SK-N-SH (cell line): ENCODE measurements at regions not wholly inside any gene's neighbourhood (a gene's known extent, or its start where the extent isn't known, plus 50 kb on each side); places are given as distances from the start of the nearest gene placed in this dataset.

Experiments used
- CTCF ChIA-PET: fragments of 300-600, 350-600 bp; formaldehyde crosslinking; extraction: SDS; loops from one replicate; lab custom pipeline; 2021; lab: Yijun Ruan, JAX
- POLR2A ChIA-PET: fragments of 350-600 bp; sonication (Branson Sonifier 250); formaldehyde crosslinking; extraction: SDS; loops from one replicate; lab custom pipeline; 2020; ENCODE audit warnings: antibody characterized with exemption, inconsistent platforms; lab: Yijun Ruan, JAX
- DNase-seq: peaks from one replicate; pipeline ENCODE4 v3.0.0; 2012
- H2AFZ ChIP-seq: fragments of 200-600 bp; sonication (generic); 2 replicates; pipeline ENCODE4 v1.8.1; 2016; ENCODE audit warnings: antibody characterized with exemption, mild to moderate bottlenecking, low read depth
- H3F3A ChIP-seq: fragments of 200-600 bp; sonication (generic); replicated peaks from 2 replicates; pipeline ENCODE3; 2016; ENCODE audit warnings: antibody characterized with exemption, mild to moderate bottlenecking; ENCODE audit not compliant: insufficient read depth
- H3K27ac ChIP-seq, 2 experiments: fragments of 200-500 bp in 1 of 2; fragments of 200-600 bp in 1 of 2; sonication (Bioruptor generic) in 1 of 2; sonication (generic), shearing (Covaris generic) in 1 of 2; 2 replicates each; pipeline versions ENCODE4 v1.5.1 to v1.6.1; 2014 to 2016; ENCODE audit warnings: low read depth in 2 of 2, inconsistent platforms in 1 of 2, low read length in 1 of 2, mild to moderate bottlenecking in 1 of 2, mixed read lengths in 1 of 2
- H3K27me3 ChIP-seq: fragments of 200-600 bp; sonication (generic), shearing (Covaris generic); 2 replicates; pipeline ENCODE4 v1.6.1; 2016; ENCODE audit warnings: mixed run types; ENCODE audit not compliant: insufficient read depth
- H3K36me3 ChIP-seq, 2 experiments: fragments of 200-500 bp in 1 of 2; fragments of 200-600 bp in 1 of 2; sonication (Bioruptor generic) in 1 of 2; sonication (generic) in 1 of 2; replicated peaks in 1 of 2; 2 replicates each; pipeline versions ENCODE3 to v1.5.1; 2014 to 2016; ENCODE audit warnings: low read length in 1 of 2, mild to moderate bottlenecking in 1 of 2; ENCODE audit not compliant: insufficient read depth in 2 of 2, control insufficient read depth in 1 of 2
- H3K4me1 ChIP-seq, 2 experiments: fragments of 200-500 bp in 1 of 2; fragments of 200-600 bp in 1 of 2; sonication (Bioruptor generic) in 1 of 2; sonication (generic), shearing (Covaris generic) in 1 of 2; 2 replicates each; pipeline versions ENCODE4 v1.5.1 to v1.6.1; 2014 to 2016; ENCODE audit warnings: low read depth in 1 of 2, low read length in 1 of 2, mixed run types in 1 of 2; ENCODE audit not compliant: insufficient read depth in 2 of 2, control insufficient read depth in 1 of 2
- H3K4me2 ChIP-seq: fragments of 200-600 bp; sonication (generic), shearing (Covaris generic); 2 replicates; pipeline ENCODE4 v1.6.1; 2017; ENCODE audit warnings: mixed run types
- H3K4me3 ChIP-seq, 2 experiments: fragments of 200-500 bp in 1 of 2; fragments of 200-600 bp in 1 of 2; sonication (Bioruptor generic) in 1 of 2; sonication (generic), shearing (Covaris generic) in 1 of 2; 2 replicates each; pipeline versions ENCODE4 v1.5.1 to v1.8.1; 2014 to 2016; ENCODE audit warnings: low read depth in 2 of 2, inconsistent platforms in 1 of 2, low read length in 1 of 2, mild to moderate bottlenecking in 1 of 2, mixed read lengths in 1 of 2, moderate library complexity in 1 of 2
- H3K79me2 ChIP-seq: fragments of 200-600 bp; sonication (generic); 2 replicates; pipeline ENCODE4 v1.8.1; 2017; ENCODE audit warnings: mild to moderate bottlenecking; ENCODE audit not compliant: insufficient read depth
- H3K9ac ChIP-seq: fragments of 200-600 bp; sonication (generic); 2 replicates; pipeline ENCODE4 v1.6.1; 2017; ENCODE audit warnings: mixed run types
- H3K9me2 ChIP-seq: fragments of 200-600 bp; sonication (generic); 2 replicates; pipeline ENCODE4 v1.6.1; 2017; ENCODE audit warnings: mixed run types
- H3K9me3 ChIP-seq: fragments of 200-600 bp; sonication (generic); 2 replicates; pipeline ENCODE4 v1.6.1; 2017; ENCODE audit warnings: mixed run types, mild to moderate bottlenecking, moderate library complexity
- H4K20me1 ChIP-seq: fragments of 200-600 bp; sonication (generic); 2 replicates; pipeline ENCODE4 v1.6.1; 2017; ENCODE audit warnings: mild to moderate bottlenecking, mixed run types; ENCODE audit not compliant: insufficient read depth
- CHD2 ChIP-seq: fragments of 150-350 bp; IDR thresholded peaks from 2 replicates; pipeline ENCODE4 v1.6.1; 2018; ENCODE audit warnings: low read length; ENCODE audit not compliant: partially characterized antibody
- EP300 ChIP-seq, 2 experiments: IDR thresholded peaks; 2 replicates each; pipeline versions ENCODE4 v1.4.0 to v1.6.1; 2012; ENCODE audit warnings: borderline replicate concordance in 1 of 2, low read depth in 1 of 2, low read length in 1 of 2
- EZH2phosphoT487 ChIP-seq: fragments of 200-600 bp; sonication (generic); IDR thresholded peaks from 2 replicates; pipeline ENCODE4 v1.6.1; 2017; ENCODE audit warnings: low read depth, mixed run types, mild to moderate bottlenecking, antibody characterized with exemption, moderate library complexity, borderline replicate concordance
- GABPA ChIP-seq: IDR thresholded peaks from 2 replicates; pipeline ENCODE4 v1.4.0; 2012; ENCODE audit warnings: low read depth, mild to moderate bottlenecking
- NRF1 ChIP-seq: IDR thresholded peaks from 2 replicates; pipeline ENCODE4 v1.6.1; 2012; ENCODE audit warnings: low read depth, mild to moderate bottlenecking, low read length
- POLR2AphosphoS5 ChIP-seq: IDR thresholded peaks from 2 replicates; pipeline ENCODE4 v1.6.1; 2012; ENCODE audit warnings: low read depth, low read length
- RFX5 ChIP-seq: IDR thresholded peaks from 2 replicates; pipeline ENCODE4 v1.6.1; 2012; ENCODE audit warnings: mild to moderate bottlenecking, improper control_type of control experiment, low read length
- RXRA ChIP-seq: IDR thresholded peaks from 2 replicates; pipeline ENCODE4 v1.4.0; 2012; ENCODE audit warnings: low read depth, mild to moderate bottlenecking, borderline replicate concordance
- SMC3 ChIP-seq: IDR thresholded peaks from 2 replicates; pipeline ENCODE4 v1.6.1; 2012; ENCODE audit warnings: low read depth, low read length, improper control_type of control experiment
- TCF12 ChIP-seq: IDR thresholded peaks from 2 replicates; pipeline ENCODE4 v1.4.0; 2012
- WGBS: methylation state at CpG from one replicate; pipeline ENCODE4 v1.1.6; 2017; ENCODE audit warnings: low lambda C conversion rate; 5-methylcytosine and 5-hydroxymethylcytosine counted together
- TF ChIP-seq, protein P1 (sequence below): fragments of 200-600 bp; sonication (generic); IDR thresholded peaks from 2 replicates; pipeline ENCODE4 v1.6.1; 2017; ENCODE audit warnings: antibody characterized with exemption, mild to moderate bottlenecking, moderate library complexity
- TF ChIP-seq, protein P2 (sequence below): IDR thresholded peaks from 2 replicates; pipeline ENCODE4 v1.4.0; 2012; ENCODE audit warnings: low read depth, borderline replicate concordance
- TF ChIP-seq, protein P3 (sequence below): fragments of 150-350 bp; IDR thresholded peaks from 2 replicates; pipeline ENCODE4 v1.6.1; 2017; ENCODE audit warnings: antibody characterized with exemption, low read length, low read depth, borderline replicate concordance

DNA sequence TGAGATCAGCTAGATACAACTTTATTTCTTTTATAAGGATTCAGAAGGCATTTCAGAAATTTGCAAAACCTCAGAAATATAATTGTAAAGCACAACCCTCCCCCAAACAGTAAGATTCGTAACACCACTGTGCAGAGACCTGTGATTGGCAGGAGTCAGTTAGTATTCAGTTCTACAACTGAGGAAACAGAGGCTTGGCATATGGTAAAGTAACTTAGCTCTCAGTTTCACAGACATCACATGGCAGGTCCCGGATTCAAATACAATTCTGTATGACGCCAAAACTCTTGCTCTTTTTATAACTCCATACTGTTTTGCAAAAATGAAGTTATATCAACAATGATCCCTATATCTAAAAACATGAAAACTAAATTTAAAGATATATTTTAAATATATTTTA, 225.6 kb upstream of the LMCD1 start:
- Histone ChIP-seq H3K27ac (no peak overlapping the region), H3K79me2 (no peaks in the 10 kb centered on the region), H3F3A (no peaks in the 10 kb centered on the region)
- TF ChIP-seq EZH2phosphoT487 (no peak), RXRA (no peak), EP300 (IDR thresholded peaks at IDR 0.05; ENCODE audit: borderline replicate concordance in 1 of 2, low read depth in 1 of 2, low read length in 1 of 2) (no peak), SMC3 (no peak), POLR2AphosphoS5 (no peak), TCF12 (no peak)
- TF ChIP-seq, all 33 proteins: peak for 0
- Histone ChIP-seq H4K20me1 (no peaks in the 10 kb centered on the region), H3K9ac (no peak overlapping the region), H3K36me3 (no peaks in the 10 kb centered on the region), H2AFZ (no peak overlapping the region), H3K4me1 (no peaks in the 10 kb centered on the region), H3K4me2 (no peak overlapping the region), H3K9me3 (no peaks in the 10 kb centered on the region), H3K4me3 (no peak overlapping the region), H3K9me2 (no peaks in the 10 kb centered on the region), H3K27me3 (no peaks in the 10 kb centered on the region)
- CTCF ChIA-PET, result interaction anchor here (0.7 to 1.3 kb wide), 4 partner anchors 12 to 51 kb away, joined by 3 to 5 read pairs (median 4); no protein-coding TSS in a partner anchor
- DNase-seq, result no peak
- 48% methylated on average over 3 of the region's 3 CpGs for WGBS
- POLR2A ChIA-PET, result no interaction called here

DNA sequence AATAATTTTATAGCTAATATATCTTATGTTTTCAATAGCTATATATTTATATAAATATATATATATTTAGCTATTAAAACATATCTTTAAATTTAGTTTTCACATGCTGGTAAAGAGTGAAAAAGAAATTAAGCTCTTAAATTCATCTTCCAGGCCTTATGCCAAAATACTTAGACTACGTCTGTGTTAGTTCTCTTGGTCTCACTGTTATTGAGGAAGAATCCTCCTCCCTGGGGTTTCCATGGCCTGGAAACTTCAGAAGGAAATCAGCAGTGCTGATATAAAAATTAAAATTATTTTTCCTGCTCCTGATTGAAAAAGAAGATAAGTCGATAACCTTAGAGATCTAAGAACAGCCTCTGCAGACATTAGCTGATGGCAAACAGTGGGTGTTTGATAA, 225.1 kb upstream of the LMCD1 start:
- TF ChIP-seq, protein P1, sequence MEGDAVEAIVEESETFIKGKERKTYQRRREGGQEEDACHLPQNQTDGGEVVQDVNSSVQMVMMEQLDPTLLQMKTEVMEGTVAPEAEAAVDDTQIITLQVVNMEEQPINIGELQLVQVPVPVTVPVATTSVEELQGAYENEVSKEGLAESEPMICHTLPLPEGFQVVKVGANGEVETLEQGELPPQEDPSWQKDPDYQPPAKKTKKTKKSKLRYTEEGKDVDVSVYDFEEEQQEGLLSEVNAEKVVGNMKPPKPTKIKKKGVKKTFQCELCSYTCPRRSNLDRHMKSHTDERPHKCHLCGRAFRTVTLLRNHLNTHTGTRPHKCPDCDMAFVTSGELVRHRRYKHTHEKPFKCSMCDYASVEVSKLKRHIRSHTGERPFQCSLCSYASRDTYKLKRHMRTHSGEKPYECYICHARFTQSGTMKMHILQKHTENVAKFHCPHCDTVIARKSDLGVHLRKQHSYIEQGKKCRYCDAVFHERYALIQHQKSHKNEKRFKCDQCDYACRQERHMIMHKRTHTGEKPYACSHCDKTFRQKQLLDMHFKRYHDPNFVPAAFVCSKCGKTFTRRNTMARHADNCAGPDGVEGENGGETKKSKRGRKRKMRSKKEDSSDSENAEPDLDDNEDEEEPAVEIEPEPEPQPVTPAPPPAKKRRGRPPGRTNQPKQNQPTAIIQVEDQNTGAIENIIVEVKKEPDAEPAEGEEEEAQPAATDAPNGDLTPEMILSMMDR, result no peak
- no peak for TF ChIP-seq GABPA
- TF ChIP-seq TCF12, result no peak
- TF ChIP-seq, protein P2, sequence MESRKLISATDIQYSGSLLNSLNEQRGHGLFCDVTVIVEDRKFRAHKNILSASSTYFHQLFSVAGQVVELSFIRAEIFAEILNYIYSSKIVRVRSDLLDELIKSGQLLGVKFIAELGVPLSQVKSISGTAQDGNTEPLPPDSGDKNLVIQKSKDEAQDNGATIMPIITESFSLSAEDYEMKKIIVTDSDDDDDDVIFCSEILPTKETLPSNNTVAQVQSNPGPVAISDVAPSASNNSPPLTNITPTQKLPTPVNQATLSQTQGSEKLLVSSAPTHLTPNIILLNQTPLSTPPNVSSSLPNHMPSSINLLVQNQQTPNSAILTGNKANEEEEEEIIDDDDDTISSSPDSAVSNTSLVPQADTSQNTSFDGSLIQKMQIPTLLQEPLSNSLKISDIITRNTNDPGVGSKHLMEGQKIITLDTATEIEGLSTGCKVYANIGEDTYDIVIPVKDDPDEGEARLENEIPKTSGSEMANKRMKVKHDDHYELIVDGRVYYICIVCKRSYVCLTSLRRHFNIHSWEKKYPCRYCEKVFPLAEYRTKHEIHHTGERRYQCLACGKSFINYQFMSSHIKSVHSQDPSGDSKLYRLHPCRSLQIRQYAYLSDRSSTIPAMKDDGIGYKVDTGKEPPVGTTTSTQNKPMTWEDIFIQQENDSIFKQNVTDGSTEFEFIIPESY, result no peak
- no peak for TF ChIP-seq CHD2
- TF ChIP-seq, protein P3, sequence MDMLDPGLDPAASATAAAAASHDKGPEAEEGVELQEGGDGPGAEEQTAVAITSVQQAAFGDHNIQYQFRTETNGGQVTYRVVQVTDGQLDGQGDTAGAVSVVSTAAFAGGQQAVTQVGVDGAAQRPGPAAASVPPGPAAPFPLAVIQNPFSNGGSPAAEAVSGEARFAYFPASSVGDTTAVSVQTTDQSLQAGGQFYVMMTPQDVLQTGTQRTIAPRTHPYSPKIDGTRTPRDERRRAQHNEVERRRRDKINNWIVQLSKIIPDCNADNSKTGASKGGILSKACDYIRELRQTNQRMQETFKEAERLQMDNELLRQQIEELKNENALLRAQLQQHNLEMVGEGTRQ, result no peak
- TF ChIP-seq NRF1, result no peak
- no peak for TF ChIP-seq RFX5
- no peak for TF ChIP-seq POLR2AphosphoS5
- Histone ChIP-seq H3K79me2 (no peaks in the 10 kb centered on the region), H4K20me1 (no peaks in the 10 kb centered on the region), H3K27me3 (no peaks in the 10 kb centered on the region), H3K27ac (no peak overlapping the region), H3K9me2 (no peaks in the 10 kb centered on the region), H3K36me3 (no peaks in the 10 kb centered on the region), H3K9ac (no peak overlapping the region), H3K4me2 (no peak overlapping the region), H2AFZ (no peak overlapping the region), H3F3A (no peaks in the 10 kb centered on the region), H3K4me1 (no peaks in the 10 kb centered on the region), H3K9me3 (no peaks in the 10 kb centered on the region), H3K4me3 (no peak overlapping the region)
- 67% methylated on average over 2 of the region's 2 CpGs for WGBS
- CTCF ChIA-PET, result interaction anchor here (0.7 to 1.3 kb wide), 4 partner anchors 11 to 50 kb away, joined by 3 to 5 read pairs (median 4); no protein-coding TSS in a partner anchor
- no peak for DNase-seq
- POLR2A ChIA-PET, result no interaction called here
